HL-60 (cell line): ENCODE measurements at regions not wholly inside any gene's neighbourhood (a gene's known extent, or its start where the extent isn't known, plus 50 kb on each side); places are given as distances from the start of the nearest gene placed in this dataset.

Source experiments
- DNase-seq, 2 experiments: peaks; one replicate each; pipeline ENCODE4 v3.0.0-alpha.2; 2010 to 2020; ENCODE audit warnings: low read depth in 1 of 2, low spot score in 1 of 2
- H3K27ac ChIP-seq: fragments of 250-450 bp; sonication (Bioruptor Pico); replicated peaks from 2 replicates; pipeline ENCODE4 v1.5.1; 2020; ENCODE audit warnings: mild to moderate bottlenecking, moderate library complexity
- H3K27me3 ChIP-seq: fragments of 250-450 bp; sonication (Bioruptor Pico); 2 replicates; pipeline ENCODE4 v1.5.1; 2021; ENCODE audit warnings: mild to moderate bottlenecking, moderate library complexity; ENCODE audit not compliant: insufficient read depth, poor library complexity, severe bottlenecking
- H3K4me3 ChIP-seq: replicated peaks from 2 replicates; pipeline ENCODE4 v1.5.1; 2011; ENCODE audit warnings: mild to moderate bottlenecking, control low read depth, low read length; ENCODE audit not compliant: insufficient read depth
- GABPA ChIP-seq: IDR thresholded peaks from 2 replicates; pipeline ENCODE4 v1.6.1; 2012; ENCODE audit warnings: low read depth
- POLR2AphosphoS5 ChIP-seq: IDR thresholded peaks from 2 replicates; pipeline ENCODE4 v1.6.1; 2012; ENCODE audit warnings: low read depth
- SPI1 ChIP-seq: IDR thresholded peaks from 2 replicates; pipeline ENCODE4 v1.6.1; 2012; ENCODE audit warnings: low read depth, mild to moderate bottlenecking, borderline replicate concordance
- TF ChIP-seq, protein P1 (sequence below): IDR thresholded peaks from one replicate; pipeline ENCODE4 v1.5.1; 2011; ENCODE audit warnings: low read length, control low read depth, inconsistent platforms; ENCODE audit not compliant: insufficient read depth
- TF ChIP-seq, protein P2 (sequence below): IDR thresholded peaks from 2 replicates; pipeline ENCODE4 v1.6.1; 2012; ENCODE audit warnings: low read depth; ENCODE audit not compliant: insufficient replicate concordance

DNA sequence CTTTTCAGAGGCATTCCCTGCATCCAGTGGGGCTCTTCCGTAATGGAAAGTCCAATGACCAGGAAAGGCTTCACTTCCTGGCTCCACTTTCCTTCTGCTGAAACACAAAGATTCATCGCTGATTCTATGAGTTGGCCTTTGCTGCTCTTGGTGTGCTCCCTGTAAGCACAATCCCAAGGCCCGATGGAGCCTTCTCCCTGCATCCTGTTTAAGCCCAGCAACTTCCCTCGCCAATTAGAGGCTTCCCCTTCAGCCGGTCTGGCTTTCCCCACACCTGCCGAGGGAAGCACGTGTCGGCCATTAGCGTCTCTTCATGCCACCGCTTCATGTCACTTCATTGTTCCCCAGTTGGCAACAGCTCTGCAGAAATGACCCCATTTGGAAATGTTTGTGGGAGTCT lies 693.9 kb downstream of the MED13L start:
- Histone ChIP-seq H3K27ac (no peak overlapping the region), H3K4me3 (no peak overlapping the region), H3K27me3 (no peaks in the 10 kb centered on the region)
- no peak for DNase-seq
- TF ChIP-seq, protein P1, sequence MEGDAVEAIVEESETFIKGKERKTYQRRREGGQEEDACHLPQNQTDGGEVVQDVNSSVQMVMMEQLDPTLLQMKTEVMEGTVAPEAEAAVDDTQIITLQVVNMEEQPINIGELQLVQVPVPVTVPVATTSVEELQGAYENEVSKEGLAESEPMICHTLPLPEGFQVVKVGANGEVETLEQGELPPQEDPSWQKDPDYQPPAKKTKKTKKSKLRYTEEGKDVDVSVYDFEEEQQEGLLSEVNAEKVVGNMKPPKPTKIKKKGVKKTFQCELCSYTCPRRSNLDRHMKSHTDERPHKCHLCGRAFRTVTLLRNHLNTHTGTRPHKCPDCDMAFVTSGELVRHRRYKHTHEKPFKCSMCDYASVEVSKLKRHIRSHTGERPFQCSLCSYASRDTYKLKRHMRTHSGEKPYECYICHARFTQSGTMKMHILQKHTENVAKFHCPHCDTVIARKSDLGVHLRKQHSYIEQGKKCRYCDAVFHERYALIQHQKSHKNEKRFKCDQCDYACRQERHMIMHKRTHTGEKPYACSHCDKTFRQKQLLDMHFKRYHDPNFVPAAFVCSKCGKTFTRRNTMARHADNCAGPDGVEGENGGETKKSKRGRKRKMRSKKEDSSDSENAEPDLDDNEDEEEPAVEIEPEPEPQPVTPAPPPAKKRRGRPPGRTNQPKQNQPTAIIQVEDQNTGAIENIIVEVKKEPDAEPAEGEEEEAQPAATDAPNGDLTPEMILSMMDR: no peak
- TF ChIP-seq, protein P2, sequence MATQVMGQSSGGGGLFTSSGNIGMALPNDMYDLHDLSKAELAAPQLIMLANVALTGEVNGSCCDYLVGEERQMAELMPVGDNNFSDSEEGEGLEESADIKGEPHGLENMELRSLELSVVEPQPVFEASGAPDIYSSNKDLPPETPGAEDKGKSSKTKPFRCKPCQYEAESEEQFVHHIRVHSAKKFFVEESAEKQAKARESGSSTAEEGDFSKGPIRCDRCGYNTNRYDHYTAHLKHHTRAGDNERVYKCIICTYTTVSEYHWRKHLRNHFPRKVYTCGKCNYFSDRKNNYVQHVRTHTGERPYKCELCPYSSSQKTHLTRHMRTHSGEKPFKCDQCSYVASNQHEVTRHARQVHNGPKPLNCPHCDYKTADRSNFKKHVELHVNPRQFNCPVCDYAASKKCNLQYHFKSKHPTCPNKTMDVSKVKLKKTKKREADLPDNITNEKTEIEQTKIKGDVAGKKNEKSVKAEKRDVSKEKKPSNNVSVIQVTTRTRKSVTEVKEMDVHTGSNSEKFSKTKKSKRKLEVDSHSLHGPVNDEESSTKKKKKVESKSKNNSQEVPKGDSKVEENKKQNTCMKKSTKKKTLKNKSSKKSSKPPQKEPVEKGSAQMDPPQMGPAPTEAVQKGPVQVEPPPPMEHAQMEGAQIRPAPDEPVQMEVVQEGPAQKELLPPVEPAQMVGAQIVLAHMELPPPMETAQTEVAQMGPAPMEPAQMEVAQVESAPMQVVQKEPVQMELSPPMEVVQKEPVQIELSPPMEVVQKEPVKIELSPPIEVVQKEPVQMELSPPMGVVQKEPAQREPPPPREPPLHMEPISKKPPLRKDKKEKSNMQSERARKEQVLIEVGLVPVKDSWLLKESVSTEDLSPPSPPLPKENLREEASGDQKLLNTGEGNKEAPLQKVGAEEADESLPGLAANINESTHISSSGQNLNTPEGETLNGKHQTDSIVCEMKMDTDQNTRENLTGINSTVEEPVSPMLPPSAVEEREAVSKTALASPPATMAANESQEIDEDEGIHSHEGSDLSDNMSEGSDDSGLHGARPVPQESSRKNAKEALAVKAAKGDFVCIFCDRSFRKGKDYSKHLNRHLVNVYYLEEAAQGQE: no peak
- TF ChIP-seq SPI1: no peak
- TF ChIP-seq GABPA: no peak

DNA sequence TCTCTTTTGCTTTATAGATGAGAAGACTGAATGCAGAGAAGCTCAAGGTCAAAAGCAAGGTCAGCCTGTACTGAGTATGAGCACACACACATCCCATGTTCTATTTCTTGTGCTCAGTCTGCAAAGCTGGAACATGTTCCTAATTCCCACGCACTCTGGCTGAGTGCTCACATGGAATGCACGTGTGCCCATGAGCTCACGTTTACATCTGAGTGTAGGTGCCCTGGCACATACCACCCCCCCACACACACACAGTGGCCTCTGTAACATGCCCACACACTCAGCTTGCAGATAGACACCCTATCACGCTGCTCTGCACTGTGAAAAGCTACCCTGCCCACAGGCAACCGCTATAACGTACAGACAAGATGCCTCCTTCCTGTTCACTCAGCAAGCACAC lies 700.1 kb downstream of the MED13L start:
- TF ChIP-seq, protein P2: no peak
- TF ChIP-seq GABPA: no peak
- TF ChIP-seq, protein P1: no peak
- no peak for TF ChIP-seq POLR2AphosphoS5
- no peak for TF ChIP-seq SPI1
- no peak for DNase-seq
- Histone ChIP-seq H3K4me3 (no peak overlapping the region), H3K27ac (no peak overlapping the region), H3K27me3 (no peaks in the 10 kb centered on the region)

DNA sequence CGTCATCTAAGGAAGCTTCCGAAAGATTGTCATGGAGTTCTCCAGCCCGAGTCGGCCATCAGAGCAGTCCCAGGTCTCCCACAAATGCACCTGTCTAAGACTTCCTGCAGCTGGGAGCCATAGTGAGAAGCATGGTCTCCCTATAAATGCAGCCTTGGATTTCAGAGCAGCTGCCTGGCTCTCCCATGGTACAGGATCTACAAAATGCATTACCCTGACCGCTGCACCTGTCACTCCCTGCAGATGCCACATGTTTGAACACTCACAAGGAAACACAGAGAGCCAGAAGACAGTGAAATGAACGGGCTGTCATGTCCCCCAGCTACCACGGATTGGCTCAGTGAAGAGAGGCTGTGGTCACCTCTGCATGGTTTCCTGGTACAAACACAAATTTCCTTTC lies 702.7 kb downstream of the MED13L start:
- Histone ChIP-seq H3K27me3 (no peaks in the 10 kb centered on the region), H3K4me3 (no peak overlapping the region), H3K27ac (no peak overlapping the region)
- TF ChIP-seq POLR2AphosphoS5: no peak
- TF ChIP-seq, protein P1: no peak
- TF ChIP-seq, protein P2: no peak
- no peak for TF ChIP-seq SPI1
- no peak for TF ChIP-seq GABPA
- no peak for DNase-seq
